ENCODE measurements at regions not wholly inside any gene's neighbourhood (a gene's known extent, or its start where the extent isn't known, plus 50 kb on each side); places are given as distances from the start of the nearest gene placed in this dataset.

- no peak for ATAC-seq
- intact Hi-C loops (cut with DNase I): no loop called here
- no peak overlapping the region for H3K4me3 ChIP-seq
- TF ChIP-seq, protein P1, sequence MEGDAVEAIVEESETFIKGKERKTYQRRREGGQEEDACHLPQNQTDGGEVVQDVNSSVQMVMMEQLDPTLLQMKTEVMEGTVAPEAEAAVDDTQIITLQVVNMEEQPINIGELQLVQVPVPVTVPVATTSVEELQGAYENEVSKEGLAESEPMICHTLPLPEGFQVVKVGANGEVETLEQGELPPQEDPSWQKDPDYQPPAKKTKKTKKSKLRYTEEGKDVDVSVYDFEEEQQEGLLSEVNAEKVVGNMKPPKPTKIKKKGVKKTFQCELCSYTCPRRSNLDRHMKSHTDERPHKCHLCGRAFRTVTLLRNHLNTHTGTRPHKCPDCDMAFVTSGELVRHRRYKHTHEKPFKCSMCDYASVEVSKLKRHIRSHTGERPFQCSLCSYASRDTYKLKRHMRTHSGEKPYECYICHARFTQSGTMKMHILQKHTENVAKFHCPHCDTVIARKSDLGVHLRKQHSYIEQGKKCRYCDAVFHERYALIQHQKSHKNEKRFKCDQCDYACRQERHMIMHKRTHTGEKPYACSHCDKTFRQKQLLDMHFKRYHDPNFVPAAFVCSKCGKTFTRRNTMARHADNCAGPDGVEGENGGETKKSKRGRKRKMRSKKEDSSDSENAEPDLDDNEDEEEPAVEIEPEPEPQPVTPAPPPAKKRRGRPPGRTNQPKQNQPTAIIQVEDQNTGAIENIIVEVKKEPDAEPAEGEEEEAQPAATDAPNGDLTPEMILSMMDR (IDR thresholded peaks at IDR 0.05): no peak
- no peaks in the 10 kb centered on the region for H3K9me3 ChIP-seq
- no peaks in the 10 kb centered on the region for H3K27me3 ChIP-seq
- no peaks in the 10 kb centered on the region for H3K4me1 ChIP-seq
- no peaks in the 10 kb centered on the region for H3K36me3 ChIP-seq
- no peak overlapping the region for H3K27ac ChIP-seq
- no peak for DNase-seq
Measured at GRCh38 chr1:110726755-110727154, 52.0 kb upstream of the KCNA3 start.
